Endodermal cell (in vitro differentiated cells): ENCODE measurements at regions not wholly inside any gene's neighbourhood (a gene's known extent, or its start where the extent isn't known, plus 50 kb on each side); places are given as distances from the start of the nearest gene placed in this dataset.
A peak's percentile ranks its signal among the peaks of the same experiment; 100 is the strongest.

Experiments used
- DNase-seq: peaks from one replicate; pipeline ENCODE4 v3.0.0-alpha.2; 2017
- H3K27ac ChIP-seq: 2 replicates; pipeline ENCODE4 v1.5.1; 2013; ENCODE audit warnings: mild to moderate bottlenecking, low read depth, low read length, moderate library complexity
- H3K27me3 ChIP-seq: 2 replicates; pipeline ENCODE4 v1.6.1; 2013; ENCODE audit warnings: mild to moderate bottlenecking, low read length, moderate library complexity; ENCODE audit not compliant: insufficient read depth, control insufficient read depth, poor library complexity, severe bottlenecking
- H3K36me3 ChIP-seq: 2 replicates; pipeline ENCODE4 v1.7.0; 2013; ENCODE audit warnings: mild to moderate bottlenecking, low read length, moderate library complexity; ENCODE audit not compliant: control insufficient read depth, insufficient read depth
- H3K4me1 ChIP-seq: one replicate; pipeline ENCODE4 v1.7.0; 2013; ENCODE audit warnings: low read length; ENCODE audit not compliant: control insufficient read depth, insufficient read depth
- H3K4me3 ChIP-seq: 2 replicates; pipeline ENCODE4 v1.5.1; 2013; ENCODE audit warnings: mild to moderate bottlenecking, low read length, moderate library complexity
- H3K9ac ChIP-seq: 2 replicates; pipeline ENCODE4 v1.6.1; 2013; ENCODE audit warnings: mild to moderate bottlenecking, low read length, moderate library complexity; ENCODE audit not compliant: poor library complexity, severe bottlenecking; ENCODE audit errors: extremely low read depth
- H3K9me3 ChIP-seq: 2 replicates; pipeline ENCODE4 v1.6.1; 2013; ENCODE audit warnings: mild to moderate bottlenecking, low read length, moderate library complexity; ENCODE audit not compliant: control insufficient read depth
- H3K27ac Mint-ChIP-seq: 2 replicates; pipeline ENCODE4 v1.8.0; 2020; ENCODE audit warnings: mixed read lengths
- H3K27me3 Mint-ChIP-seq: 2 replicates; pipeline ENCODE4 v1.8.0; 2021; ENCODE audit warnings: mild to moderate bottlenecking, mixed read lengths; ENCODE audit not compliant: insufficient read depth
- H3K36me3 Mint-ChIP-seq: 2 replicates; pipeline ENCODE4 v1.8.0; 2020; ENCODE audit warnings: low read depth, mixed read lengths
- H3K4me1 Mint-ChIP-seq: 2 replicates; pipeline ENCODE4 v1.8.0; 2020; ENCODE audit warnings: mixed read lengths
- H3K4me3 Mint-ChIP-seq: 2 replicates; pipeline ENCODE4 v1.8.0; 2020; ENCODE audit warnings: mild to moderate bottlenecking, moderate library complexity, mixed read lengths
- H3K9me3 Mint-ChIP-seq: 2 replicates; pipeline ENCODE4 v1.8.0; 2020; ENCODE audit warnings: mild to moderate bottlenecking, mixed read lengths
- WGBS, 2 experiments: methylation state at CpG; one replicate each; pipeline versions ENCODE4 v1.1.5 to v1.1.7; 2013; ENCODE audit warnings: missing lambda C conversion rate in 2 of 2, mixed read lengths in 1 of 2; ENCODE audit not compliant: insufficient coverage in 1 of 2, insufficient read length in 1 of 2; 5-methylcytosine and 5-hydroxymethylcytosine counted together
- TF ChIP-seq, protein P1 (sequence below): fragments of 200-600 bp; sonication (generic); conservative IDR thresholded peaks from 2 replicates; pipeline ENCODE4 v1.5.0; 2021; ENCODE audit warnings: antibody characterized with exemption, mild to moderate bottlenecking

DNA sequence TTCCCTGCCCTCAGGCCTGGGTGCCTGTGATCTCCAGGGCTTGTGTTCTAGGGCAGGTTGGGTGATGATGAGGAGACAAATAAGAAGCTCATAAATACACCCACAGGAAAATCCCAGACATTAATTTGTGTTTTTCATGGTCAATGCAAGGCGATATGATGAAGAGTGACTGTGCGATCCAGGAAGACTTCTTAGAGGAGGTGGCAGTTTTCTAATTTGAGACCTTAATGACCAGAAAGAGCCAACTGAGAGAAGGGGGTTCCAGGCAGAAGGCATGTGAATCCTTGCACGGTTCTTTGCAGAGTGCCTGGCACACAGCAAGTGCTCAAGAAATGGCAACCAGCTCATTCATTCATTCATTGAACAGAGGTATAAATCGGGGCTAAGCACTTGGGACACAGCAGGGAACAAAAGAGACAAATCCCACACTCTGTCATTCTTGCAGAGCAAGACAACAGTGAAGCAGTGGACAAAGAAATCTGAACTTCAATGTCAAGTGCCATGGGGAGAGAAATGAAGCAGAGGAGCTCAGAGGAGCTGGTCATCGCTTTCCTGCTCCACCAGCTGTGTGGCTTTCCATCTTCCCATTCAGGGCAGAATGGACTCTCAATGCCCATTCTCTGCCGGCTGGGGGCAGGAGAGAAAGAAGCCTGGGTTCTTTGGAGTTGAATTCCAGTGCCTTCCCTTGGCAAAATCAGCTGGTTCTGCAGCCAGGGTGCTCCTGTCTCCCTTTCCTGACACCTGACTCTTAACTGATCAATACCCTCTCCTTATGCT is 128.3 kb downstream of the AACS start:
- Histone ChIP-seq H3K36me3 (no peaks in the 10 kb centered on the region), H3K27me3 (peaks cover 58% of the 10 kb centered on the region), H3K4me1 (no peaks in the 10 kb centered on the region), H3K27ac (peak overlapping the region; percentile 70), H3K4me3 (no peak overlapping the region), H3K9ac (no peak overlapping the region), H3K9me3 (no peaks in the 10 kb centered on the region)
- WGBS, 2 experiments, result 61 to 75% methylated on average over 5 to 6 of the region's 6 CpGs
- peak; percentile 75 for DNase-seq
- no peak overlapping the region for H3K27ac Mint-ChIP-seq
- peaks cover 2% of the 10 kb centered on the region for H3K36me3 Mint-ChIP-seq
- H3K4me3 Mint-ChIP-seq, result no peak overlapping the region
- peaks cover 62% of the 10 kb centered on the region for H3K27me3 Mint-ChIP-seq
- H3K9me3 Mint-ChIP-seq, result no peaks in the 10 kb centered on the region
- TF ChIP-seq, protein P1, sequence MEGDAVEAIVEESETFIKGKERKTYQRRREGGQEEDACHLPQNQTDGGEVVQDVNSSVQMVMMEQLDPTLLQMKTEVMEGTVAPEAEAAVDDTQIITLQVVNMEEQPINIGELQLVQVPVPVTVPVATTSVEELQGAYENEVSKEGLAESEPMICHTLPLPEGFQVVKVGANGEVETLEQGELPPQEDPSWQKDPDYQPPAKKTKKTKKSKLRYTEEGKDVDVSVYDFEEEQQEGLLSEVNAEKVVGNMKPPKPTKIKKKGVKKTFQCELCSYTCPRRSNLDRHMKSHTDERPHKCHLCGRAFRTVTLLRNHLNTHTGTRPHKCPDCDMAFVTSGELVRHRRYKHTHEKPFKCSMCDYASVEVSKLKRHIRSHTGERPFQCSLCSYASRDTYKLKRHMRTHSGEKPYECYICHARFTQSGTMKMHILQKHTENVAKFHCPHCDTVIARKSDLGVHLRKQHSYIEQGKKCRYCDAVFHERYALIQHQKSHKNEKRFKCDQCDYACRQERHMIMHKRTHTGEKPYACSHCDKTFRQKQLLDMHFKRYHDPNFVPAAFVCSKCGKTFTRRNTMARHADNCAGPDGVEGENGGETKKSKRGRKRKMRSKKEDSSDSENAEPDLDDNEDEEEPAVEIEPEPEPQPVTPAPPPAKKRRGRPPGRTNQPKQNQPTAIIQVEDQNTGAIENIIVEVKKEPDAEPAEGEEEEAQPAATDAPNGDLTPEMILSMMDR, result peak; percentile 55
- H3K4me1 Mint-ChIP-seq, result peaks cover 15% of the 10 kb centered on the region

DNA sequence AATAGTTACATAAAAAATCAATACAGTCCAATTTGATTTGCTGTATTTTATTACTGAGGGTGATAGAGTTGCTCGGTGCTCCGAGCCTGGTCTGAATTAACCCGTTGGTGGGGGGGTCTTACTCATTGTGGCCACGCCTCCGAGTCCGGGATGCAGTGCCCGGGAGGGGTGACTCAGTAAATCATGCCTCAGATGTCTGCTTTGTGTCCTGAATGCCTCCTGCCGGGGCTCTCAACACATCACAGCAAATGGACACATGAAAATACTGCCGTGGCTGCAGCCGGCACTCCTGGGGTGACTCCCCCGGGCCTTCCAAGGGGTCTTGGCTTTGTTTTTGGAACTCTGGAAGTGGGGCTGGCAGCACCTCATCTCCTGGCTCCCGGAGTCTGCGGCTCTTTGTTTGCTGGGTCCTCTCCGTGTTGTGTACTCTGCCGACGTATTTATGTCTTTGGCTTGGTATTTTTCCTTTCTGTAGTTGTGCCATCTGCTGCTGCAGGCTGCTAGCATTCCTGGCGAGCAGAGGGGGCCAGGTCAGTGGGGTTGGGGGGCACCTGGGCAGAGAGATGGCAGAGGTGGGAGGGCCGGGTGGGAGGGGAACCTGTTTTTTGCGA is 129.0 kb downstream of the AACS start:
- WGBS, 2 experiments, result 19 to 29% methylated on average over 7 to 19 of the region's 19 CpGs

DNA sequence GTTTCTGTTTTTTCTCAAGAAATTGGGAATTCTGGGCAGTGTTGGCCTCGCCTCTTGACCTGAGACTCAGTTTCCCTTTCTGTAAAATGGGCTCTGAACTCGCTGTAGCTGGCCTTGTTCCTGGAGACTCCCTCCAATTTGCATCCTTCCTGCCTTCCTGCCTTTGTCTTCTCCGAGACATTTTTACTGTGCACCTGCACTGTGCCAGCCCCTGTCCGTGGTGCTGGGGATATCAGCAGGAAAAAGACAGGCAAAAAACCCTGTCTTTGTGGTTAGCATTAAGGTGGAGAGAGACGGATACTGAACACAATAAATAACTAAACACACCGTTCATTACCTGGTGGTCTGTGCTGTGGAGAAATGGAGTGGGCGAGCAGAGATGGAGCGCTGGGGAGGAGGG is 129.8 kb downstream of the AACS start:
- Mint-ChIP-seq H3K27me3 (peaks cover 49% of the 10 kb centered on the region), H3K9me3 (no peaks in the 10 kb centered on the region), H3K4me1 (peaks cover 5% of the 10 kb centered on the region), H3K36me3 (peaks cover 5% of the 10 kb centered on the region), H3K4me3 (no peak overlapping the region), H3K27ac (no peak overlapping the region)
- peak; percentile 84 for DNase-seq
- H3K4me1 ChIP-seq, result no peaks in the 10 kb centered on the region
- H3K9ac ChIP-seq, result no peak overlapping the region
- H3K27me3 ChIP-seq, result peaks cover 44% of the 10 kb centered on the region
- H3K27ac ChIP-seq, result no peak overlapping the region
- no peaks in the 10 kb centered on the region for H3K36me3 ChIP-seq
- H3K9me3 ChIP-seq, result no peaks in the 10 kb centered on the region
- TF ChIP-seq, protein P1, result no peak
- no peak overlapping the region for H3K4me3 ChIP-seq
- WGBS, 2 experiments, result 78 to 90% methylated on average over 3 to 6 of the region's 8 CpGs

More for the DNA sequence above, 129.0 kb downstream of the AACS start:
- Histone ChIP-seq H3K9me3 (no peaks in the 10 kb centered on the region), H3K36me3 (no peaks in the 10 kb centered on the region), H3K4me3 (no peak overlapping the region), H3K27me3 (peaks cover 51% of the 10 kb centered on the region), H3K27ac (peak overlapping the region; percentile 70), H3K9ac (no peak overlapping the region), H3K4me1 (no peaks in the 10 kb centered on the region)
- H3K27me3 Mint-ChIP-seq, result peaks cover 56% of the 10 kb centered on the region
- H3K27ac Mint-ChIP-seq, result no peak overlapping the region
- no peaks in the 10 kb centered on the region for H3K9me3 Mint-ChIP-seq
- DNase-seq, result peak; percentile 83
- peaks cover 8% of the 10 kb centered on the region for H3K4me1 Mint-ChIP-seq
- TF ChIP-seq, protein P1, result no peak
- H3K4me3 Mint-ChIP-seq, result no peak overlapping the region
- peaks cover 2% of the 10 kb centered on the region for H3K36me3 Mint-ChIP-seq
